Activated CD4-positive, alpha-beta T cell treated with anti-CD3 and anti-CD28 coated beads for 4 hours (primary cell): ENCODE measurements at regions not wholly inside any gene's neighbourhood (a gene's known extent, or its start where the extent isn't known, plus 50 kb on each side); places are given as distances from the start of the nearest gene placed in this dataset.

Experiments
- DNase-seq, 2 donors: peaks; one replicate each; pipeline ENCODE4 v3.0.0-alpha.2; 2020

DNA sequence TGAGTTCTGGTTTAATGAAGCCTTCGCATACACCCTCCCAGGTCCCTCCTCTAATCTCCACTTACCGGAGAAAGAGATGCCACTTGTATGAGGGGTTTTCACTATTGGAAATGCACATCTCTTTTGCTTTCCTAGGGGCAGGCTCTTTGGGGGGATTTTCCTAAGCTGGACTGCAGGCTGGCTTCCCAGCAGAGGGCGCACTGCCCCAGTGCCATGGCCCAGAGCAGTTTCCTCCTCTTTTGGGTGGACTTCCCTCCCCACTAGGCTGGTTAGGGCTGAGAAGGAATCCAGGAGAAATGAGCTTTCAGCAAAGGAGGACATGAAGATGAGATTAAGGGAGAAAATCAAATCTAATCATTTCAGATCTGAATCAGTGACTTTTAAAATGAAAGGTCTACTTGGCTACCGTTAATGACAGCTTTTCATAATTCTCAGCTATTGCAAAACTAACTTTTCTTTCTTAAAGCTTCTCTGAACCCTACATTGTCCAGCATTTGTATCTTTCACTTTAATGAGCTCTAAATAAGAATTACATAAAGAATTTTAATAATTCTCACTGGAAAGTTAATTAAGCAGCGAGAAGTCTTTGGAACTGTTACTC, 784.1 kb upstream of the FANCL start:
- DNase-seq: no peak

GRCh38 chr2:59021786-59022185, 780.7 kb upstream of the FANCL start:
- no peak for DNase-seq

GRCh38 chr2:59019566-59020159, 778.5 kb upstream of the FANCL start:
- DNase-seq: no peak

DNA sequence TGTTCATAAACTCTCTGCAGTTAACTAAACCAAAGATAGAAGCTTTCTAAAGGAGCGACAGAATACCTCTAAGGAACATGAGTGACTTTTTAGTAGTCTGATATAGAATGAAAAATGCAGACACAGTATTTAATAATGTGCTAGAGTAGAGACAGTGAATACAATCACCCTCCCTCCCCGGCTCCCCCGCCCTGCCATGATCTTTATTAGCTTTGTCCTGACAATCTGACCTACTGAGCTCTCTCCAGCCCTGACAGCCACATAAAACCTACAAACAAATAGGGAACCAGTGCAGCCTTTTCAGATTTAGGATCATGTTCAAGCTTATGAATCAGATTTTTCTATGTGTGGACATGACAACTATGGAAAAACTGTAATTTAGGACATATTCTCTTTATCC, 777.6 kb upstream of the FANCL start:
- no peak for DNase-seq

- DNase-seq: no peak
Measured at GRCh38 chr2:59015027-59015426, 773.9 kb upstream of the FANCL start.

- DNase-seq: no peak
Measured at GRCh38 chr2:59012971-59013370, 771.8 kb upstream of the FANCL start.

GRCh38 chr2:59012234-59012633, 771.1 kb upstream of the FANCL start:
- no peak for DNase-seq

DNA sequence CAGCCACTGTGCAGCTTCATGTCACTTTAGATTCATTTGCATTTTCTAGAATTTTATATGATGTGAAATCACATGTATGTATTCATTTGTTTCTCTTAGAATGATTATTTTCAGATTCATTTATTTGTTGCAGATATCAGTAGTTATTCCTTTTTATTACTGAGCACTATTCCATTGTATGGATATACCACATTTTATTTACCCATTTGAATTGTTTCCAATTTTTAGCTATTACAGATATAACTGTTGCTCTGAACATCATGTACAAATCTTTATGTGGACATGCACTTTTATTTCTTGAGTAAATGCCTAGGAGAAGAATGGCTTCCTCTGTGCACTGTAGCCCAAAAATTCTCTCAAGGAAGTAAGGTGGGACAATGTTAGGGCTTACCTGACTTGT, 767.8 kb upstream of the FANCL start:
- no peak for DNase-seq

- DNase-seq: no peak
Measured at GRCh38 chr2:59005836-59006615, 764.9 kb upstream of the FANCL start.

DNA sequence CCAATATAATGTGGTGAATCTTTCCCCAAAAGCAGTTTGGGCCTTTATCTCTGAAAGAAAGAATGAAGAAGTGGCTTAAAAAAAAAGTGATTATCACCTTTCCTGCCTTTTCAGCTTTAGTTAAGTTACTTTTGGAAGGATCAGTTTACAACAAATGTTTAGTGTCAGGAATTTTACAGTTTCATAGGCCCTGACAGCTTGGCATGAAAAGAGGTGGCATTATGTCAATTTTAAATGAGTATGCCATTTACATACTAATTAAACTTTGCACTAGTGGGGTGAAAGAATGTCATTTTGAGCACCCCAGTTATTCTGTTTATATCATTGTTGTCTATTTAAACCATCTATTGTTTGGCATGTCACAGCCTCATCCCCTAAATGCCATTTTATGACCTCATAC, 763.5 kb upstream of the FANCL start:
- no peak for DNase-seq

GRCh38 chr2:59000796-59001195, 759.7 kb upstream of the FANCL start:
- no peak for DNase-seq

DNA sequence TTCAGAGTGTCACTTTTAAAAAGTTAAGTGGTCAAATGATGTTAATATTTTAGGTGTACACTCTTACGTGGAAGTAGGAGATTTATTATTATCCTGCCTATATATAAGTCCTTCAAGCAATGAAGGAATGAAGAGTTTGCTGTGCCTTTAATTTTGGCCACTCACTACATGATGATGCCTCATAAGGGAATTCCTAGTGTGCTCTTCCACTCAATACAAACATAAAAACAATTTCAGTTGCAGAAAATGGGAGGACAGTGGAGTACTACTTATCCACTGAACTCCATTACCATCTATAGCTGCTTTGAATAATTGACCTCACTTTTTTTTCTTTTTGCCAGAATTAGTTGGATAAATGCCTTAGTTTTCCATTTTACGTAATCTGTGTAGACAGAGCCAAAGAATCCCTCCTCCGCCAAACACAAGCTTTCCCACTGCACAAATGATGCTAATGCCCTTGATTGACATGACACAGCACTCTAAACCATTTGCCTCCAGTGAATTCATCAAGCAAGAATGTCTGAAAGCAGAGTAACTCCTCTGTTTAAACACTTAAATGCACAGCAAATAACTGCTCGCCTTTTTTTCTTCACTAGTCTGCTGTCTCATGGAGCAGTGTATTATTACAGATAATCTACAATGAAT, 751.1 kb upstream of the FANCL start:
- DNase-seq: no peak

DNA sequence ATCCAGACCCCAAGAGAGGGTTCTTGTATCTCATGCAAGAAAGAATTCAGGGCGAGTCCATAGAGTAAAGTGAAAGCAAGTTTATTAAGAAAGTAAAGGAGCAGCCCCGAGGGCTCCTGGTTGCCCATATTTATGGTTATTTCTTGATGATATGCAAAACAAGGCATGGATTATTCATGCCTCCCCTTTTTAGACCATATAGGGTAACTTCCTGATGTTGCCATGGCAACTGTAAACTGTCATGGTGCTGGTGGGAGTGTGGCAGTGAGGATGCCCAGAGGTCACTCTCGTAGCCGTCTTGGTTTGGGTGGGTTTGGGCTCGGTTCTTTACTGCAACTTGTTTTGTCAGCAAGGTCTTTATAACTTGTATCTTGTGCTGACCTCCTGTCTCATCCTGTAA, 750.2 kb upstream of the FANCL start:
- DNase-seq: no peak

- DNase-seq: no peak
Measured at GRCh38 chr2:58985541-58985940, 744.4 kb upstream of the FANCL start.

GRCh38 chr2:58984731-58985130, 743.6 kb upstream of the FANCL start:
- DNase-seq: no peak

- no peak for DNase-seq
Measured at GRCh38 chr2:58983111-58983510, 742.0 kb upstream of the FANCL start.

DNA sequence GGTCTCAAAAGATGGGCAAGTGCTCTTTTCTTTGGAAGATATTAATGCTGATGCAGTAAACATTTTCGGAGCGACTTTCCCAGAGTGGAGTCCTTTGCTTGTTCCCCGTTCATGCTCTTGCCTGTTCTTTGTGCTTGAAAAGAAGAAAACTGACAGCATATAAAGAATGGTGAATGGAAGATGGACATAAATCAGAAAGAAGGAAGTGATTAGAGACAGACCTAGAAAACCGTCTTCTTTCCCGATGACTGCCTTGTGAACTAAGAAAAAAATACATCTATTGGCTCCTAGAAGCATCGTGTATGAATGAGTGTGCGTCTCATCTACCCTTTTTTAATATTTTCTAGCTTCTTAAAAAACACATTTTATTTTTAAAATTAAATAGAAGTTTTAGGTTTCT, 740.1 kb upstream of the FANCL start:
- no peak for DNase-seq

- no peak for DNase-seq
Measured at GRCh38 chr2:58976375-58977071, 735.4 kb upstream of the FANCL start.

- no peak for DNase-seq
Measured at GRCh38 chr2:58974881-58975280, 733.8 kb upstream of the FANCL start.

- no peak for DNase-seq
Measured at GRCh38 chr2:58974426-58974825, 733.3 kb upstream of the FANCL start.

GRCh38 chr2:58973811-58974281, 732.7 kb upstream of the FANCL start:
- no peak for DNase-seq

DNA sequence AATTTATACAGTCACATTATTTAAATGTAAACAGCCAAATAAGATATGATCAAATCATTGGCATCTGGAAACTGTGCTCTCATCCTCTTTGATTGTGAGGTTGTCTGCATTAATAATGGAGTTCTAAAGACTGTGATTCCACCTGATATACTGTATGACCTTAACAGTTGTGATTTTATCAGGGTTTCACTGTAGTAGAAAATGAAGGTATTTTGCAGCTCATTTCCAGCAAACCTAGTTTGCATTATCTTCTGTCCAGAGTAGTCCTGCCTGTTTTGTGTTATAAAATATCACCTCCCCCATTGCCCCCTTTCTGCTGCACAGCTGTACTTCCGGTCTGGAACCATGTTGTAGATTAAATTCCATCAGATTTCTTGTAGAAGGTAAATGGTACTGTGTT, 731.6 kb upstream of the FANCL start:
- no peak for DNase-seq
